Liver (tissue), 8 donors: ENCODE measurements at regions not wholly inside any gene's neighbourhood (a gene's known extent, or its start where the extent isn't known, plus 50 kb on each side); places are given as distances from the start of the nearest gene placed in this dataset.

Experiments
- DNase-seq: peaks from one replicate; pipeline ENCODE4 v3.0.0-alpha.2; 2017; ENCODE audit warnings: low spot score
- H3K27ac ChIP-seq, 2 donors: one replicate each; pipeline ENCODE4 v1.7.0; 2013; ENCODE audit warnings: inconsistent platforms in 2 of 2, low read length in 2 of 2, control low read depth in 1 of 2, low read depth in 1 of 2, mild to moderate bottlenecking in 1 of 2
- H3K27me3 ChIP-seq, 4 donors: one replicate each; pipeline versions ENCODE4 v1.6.1 to v1.7.0; 2013; ENCODE audit warnings: low read length in 3 of 4, inconsistent platforms in 1 of 4, mild to moderate bottlenecking in 1 of 4, moderate library complexity in 1 of 4; ENCODE audit not compliant: control insufficient read depth in 4 of 4, insufficient read depth in 4 of 4
- H3K36me3 ChIP-seq, 4 donors: one replicate each; pipeline versions ENCODE4 v1.6.1 to v1.7.0; 2013; ENCODE audit warnings: low read length in 3 of 4, mild to moderate bottlenecking in 3 of 4, low read depth in 1 of 4, moderate library complexity in 1 of 4; ENCODE audit not compliant: control insufficient read depth in 4 of 4, insufficient read depth in 3 of 4
- H3K4me1 ChIP-seq, 4 donors: one replicate each; pipeline versions ENCODE4 v1.6.1 to v1.7.0; 2013; ENCODE audit warnings: low read length in 3 of 4, mild to moderate bottlenecking in 3 of 4, moderate library complexity in 1 of 4; ENCODE audit not compliant: control insufficient read depth in 4 of 4, insufficient read depth in 4 of 4
- H3K4me3 ChIP-seq, 3 donors: one replicate each; pipeline versions ENCODE4 v1.6.1 to v1.7.0; 2013; ENCODE audit warnings: low read length in 3 of 3, control low read depth in 1 of 3, low read depth in 1 of 3, mild to moderate bottlenecking in 1 of 3
- H3K9ac ChIP-seq, 2 donors: one replicate each; pipeline ENCODE4 v1.7.0; 2013; ENCODE audit warnings: low read length in 2 of 2, mild to moderate bottlenecking in 2 of 2, moderate library complexity in 2 of 2, control low read depth in 1 of 2, low read depth in 1 of 2
- H3K9me3 ChIP-seq, 4 donors: one replicate each; pipeline versions ENCODE4 v1.6.1 to v1.7.0; 2013; ENCODE audit warnings: low read length in 3 of 4; ENCODE audit not compliant: control insufficient read depth in 4 of 4
- EGR1 ChIP-seq, 2 donors: IDR thresholded peaks; 2 replicates each; pipeline ENCODE4 v1.6.1; 2016 to 2018; ENCODE audit warnings: antibody characterized with exemption in 2 of 2, low read depth in 2 of 2
- FOXA1 ChIP-seq: IDR thresholded peaks from 2 replicates; pipeline ENCODE4 v1.6.1; 2016; ENCODE audit warnings: antibody characterized with exemption
- FOXA2 ChIP-seq: IDR thresholded peaks from 2 replicates; pipeline ENCODE4 v1.6.1; 2016; ENCODE audit warnings: antibody characterized with exemption
- GABPA ChIP-seq, 2 donors: IDR thresholded peaks in 1 of 2; conservative IDR thresholded peaks in 1 of 2; 2 replicates each; pipeline ENCODE4 v1.6.1; 2016; ENCODE audit warnings: antibody characterized with exemption in 2 of 2, mild to moderate bottlenecking in 1 of 2, moderate library complexity in 1 of 2
- HNF4A ChIP-seq, 2 donors: conservative IDR thresholded peaks; 2 replicates each; pipeline ENCODE4 v1.6.1; 2016; ENCODE audit warnings: antibody characterized with exemption in 2 of 2, mild to moderate bottlenecking in 2 of 2
- HNF4G ChIP-seq: IDR thresholded peaks from 2 replicates; pipeline ENCODE4 v1.6.1; 2016; ENCODE audit warnings: antibody characterized with exemption
- JUND ChIP-seq, 2 donors: IDR thresholded peaks; 2 replicates each; pipeline ENCODE4 v1.6.1; 2016; ENCODE audit warnings: antibody characterized with exemption in 2 of 2
- NR2F2 ChIP-seq: IDR thresholded peaks from 2 replicates; pipeline ENCODE4 v1.6.1; 2016; ENCODE audit warnings: antibody characterized with exemption
- RAD21 ChIP-seq, 2 donors: IDR thresholded peaks; 2 replicates each; pipeline ENCODE4 v1.6.1; 2016; ENCODE audit warnings: antibody characterized with exemption in 2 of 2, mild to moderate bottlenecking in 2 of 2
- RXRA ChIP-seq, 2 donors: IDR thresholded peaks; 2 replicates each; pipeline ENCODE4 v1.6.1; 2017 to 2018; ENCODE audit warnings: antibody characterized with exemption in 2 of 2, mild to moderate bottlenecking in 1 of 2
- SP1 ChIP-seq: IDR thresholded peaks from 2 replicates; pipeline ENCODE4 v1.6.1; 2018; ENCODE audit warnings: antibody characterized with exemption, mild to moderate bottlenecking
- TAF1 ChIP-seq: conservative IDR thresholded peaks from 2 replicates; pipeline ENCODE4 v1.6.1; 2016; ENCODE audit warnings: antibody characterized with exemption, mild to moderate bottlenecking
- YY1 ChIP-seq: IDR thresholded peaks from 2 replicates; pipeline ENCODE4 v1.6.1; 2016; ENCODE audit warnings: antibody characterized with exemption, mild to moderate bottlenecking
- WGBS: extraction: QIAGEN DNeasy Blood & Tissue Kit; methylation state at CpG from one replicate; pipeline ENCODE4 v1.1.7; 2013; 5-methylcytosine and 5-hydroxymethylcytosine counted together
- TF ChIP-seq, protein P1 (sequence below): IDR thresholded peaks from 2 replicates; pipeline ENCODE4 v1.6.1; 2016; ENCODE audit warnings: antibody characterized with exemption
- TF ChIP-seq, protein P2 (sequence below): IDR thresholded peaks from 2 replicates; pipeline ENCODE4 v1.6.1; 2016; ENCODE audit warnings: antibody characterized with exemption
- TF ChIP-seq, protein P3 (sequence below): fragments of 150-350 bp; IDR thresholded peaks from 2 replicates; pipeline ENCODE4 v1.5.1; 2017; ENCODE audit warnings: improper control_type of control experiment, low read depth, low read length; ENCODE audit not compliant: missing input control
- TF ChIP-seq, protein P4 (sequence below): IDR thresholded peaks from 2 replicates; pipeline ENCODE4 v1.6.1; 2016; ENCODE audit warnings: antibody characterized with exemption
- TF ChIP-seq, protein P5 (sequence below): IDR thresholded peaks from 2 replicates; pipeline ENCODE4 v1.6.1; 2016; ENCODE audit warnings: antibody characterized with exemption, mild to moderate bottlenecking
- donor health status: healthy.
- donor health status: healthy.
- donor health status: healthy.
- donor health status: healthy.
- donor health status: healthy.

DNA sequence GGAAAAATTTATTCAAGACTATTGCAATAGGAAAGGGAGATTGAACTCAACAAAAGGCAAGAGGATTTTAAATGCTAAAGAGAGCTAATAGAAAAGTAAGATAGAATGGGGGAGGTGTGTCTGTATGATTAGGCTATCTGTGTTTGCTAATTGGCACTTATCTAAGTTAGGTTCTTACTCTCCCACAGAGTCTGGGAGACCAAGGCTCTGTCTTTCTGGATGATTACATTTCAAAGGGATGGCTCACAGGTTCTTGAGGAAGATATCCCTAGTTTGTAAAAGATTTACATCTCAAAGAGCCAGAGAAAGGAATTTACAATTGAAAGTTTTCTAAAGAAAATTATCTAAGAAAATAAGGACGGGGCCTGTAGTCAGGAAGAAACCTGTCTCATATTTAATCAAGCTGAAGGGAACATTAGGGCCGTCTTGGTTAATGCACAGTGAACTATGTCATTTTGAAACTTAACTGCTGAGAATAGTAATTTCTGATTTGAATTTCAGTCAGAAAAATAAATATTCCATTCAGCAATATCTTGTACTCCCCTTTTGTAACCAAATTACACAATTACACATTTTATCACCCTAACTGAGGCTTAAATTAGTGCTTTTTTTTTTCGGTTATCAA, 75.8 kb downstream of the MAGEB10 start:
- TF ChIP-seq JUND (IDR thresholded peaks at IDR 0.05) (no peak), NR2F2 (no peak), SP1 (no peak), RAD21 (IDR thresholded peaks at IDR 0.05) (no peak), RXRA (IDR thresholded peaks at IDR 0.05) (no peak), GABPA (IDR thresholded peaks at IDR 0.05 in 1 of 2, conservative IDR thresholded peaks at IDR 0.05 in 1 of 2) (no peak), YY1 (no peak), FOXA1 (no peak), HNF4G (no peak), EGR1 (IDR thresholded peaks at IDR 0.05; ENCODE audit: low read depth in 2 of 2) (no peak), HNF4A (conservative IDR thresholded peaks at IDR 0.05) (no peak), TAF1 (no peak), FOXA2 (no peak)
- TF ChIP-seq, protein P1, sequence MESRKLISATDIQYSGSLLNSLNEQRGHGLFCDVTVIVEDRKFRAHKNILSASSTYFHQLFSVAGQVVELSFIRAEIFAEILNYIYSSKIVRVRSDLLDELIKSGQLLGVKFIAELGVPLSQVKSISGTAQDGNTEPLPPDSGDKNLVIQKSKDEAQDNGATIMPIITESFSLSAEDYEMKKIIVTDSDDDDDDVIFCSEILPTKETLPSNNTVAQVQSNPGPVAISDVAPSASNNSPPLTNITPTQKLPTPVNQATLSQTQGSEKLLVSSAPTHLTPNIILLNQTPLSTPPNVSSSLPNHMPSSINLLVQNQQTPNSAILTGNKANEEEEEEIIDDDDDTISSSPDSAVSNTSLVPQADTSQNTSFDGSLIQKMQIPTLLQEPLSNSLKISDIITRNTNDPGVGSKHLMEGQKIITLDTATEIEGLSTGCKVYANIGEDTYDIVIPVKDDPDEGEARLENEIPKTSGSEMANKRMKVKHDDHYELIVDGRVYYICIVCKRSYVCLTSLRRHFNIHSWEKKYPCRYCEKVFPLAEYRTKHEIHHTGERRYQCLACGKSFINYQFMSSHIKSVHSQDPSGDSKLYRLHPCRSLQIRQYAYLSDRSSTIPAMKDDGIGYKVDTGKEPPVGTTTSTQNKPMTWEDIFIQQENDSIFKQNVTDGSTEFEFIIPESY, result no peak
- TF ChIP-seq, protein P2, sequence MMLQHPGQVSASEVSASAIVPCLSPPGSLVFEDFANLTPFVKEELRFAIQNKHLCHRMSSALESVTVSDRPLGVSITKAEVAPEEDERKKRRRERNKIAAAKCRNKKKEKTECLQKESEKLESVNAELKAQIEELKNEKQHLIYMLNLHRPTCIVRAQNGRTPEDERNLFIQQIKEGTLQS, result no peak
- TF ChIP-seq, protein P3, sequence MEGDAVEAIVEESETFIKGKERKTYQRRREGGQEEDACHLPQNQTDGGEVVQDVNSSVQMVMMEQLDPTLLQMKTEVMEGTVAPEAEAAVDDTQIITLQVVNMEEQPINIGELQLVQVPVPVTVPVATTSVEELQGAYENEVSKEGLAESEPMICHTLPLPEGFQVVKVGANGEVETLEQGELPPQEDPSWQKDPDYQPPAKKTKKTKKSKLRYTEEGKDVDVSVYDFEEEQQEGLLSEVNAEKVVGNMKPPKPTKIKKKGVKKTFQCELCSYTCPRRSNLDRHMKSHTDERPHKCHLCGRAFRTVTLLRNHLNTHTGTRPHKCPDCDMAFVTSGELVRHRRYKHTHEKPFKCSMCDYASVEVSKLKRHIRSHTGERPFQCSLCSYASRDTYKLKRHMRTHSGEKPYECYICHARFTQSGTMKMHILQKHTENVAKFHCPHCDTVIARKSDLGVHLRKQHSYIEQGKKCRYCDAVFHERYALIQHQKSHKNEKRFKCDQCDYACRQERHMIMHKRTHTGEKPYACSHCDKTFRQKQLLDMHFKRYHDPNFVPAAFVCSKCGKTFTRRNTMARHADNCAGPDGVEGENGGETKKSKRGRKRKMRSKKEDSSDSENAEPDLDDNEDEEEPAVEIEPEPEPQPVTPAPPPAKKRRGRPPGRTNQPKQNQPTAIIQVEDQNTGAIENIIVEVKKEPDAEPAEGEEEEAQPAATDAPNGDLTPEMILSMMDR, result no peak
- TF ChIP-seq, protein P4, sequence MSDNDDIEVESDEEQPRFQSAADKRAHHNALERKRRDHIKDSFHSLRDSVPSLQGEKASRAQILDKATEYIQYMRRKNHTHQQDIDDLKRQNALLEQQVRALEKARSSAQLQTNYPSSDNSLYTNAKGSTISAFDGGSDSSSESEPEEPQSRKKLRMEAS, result no peak
- TF ChIP-seq, protein P5, sequence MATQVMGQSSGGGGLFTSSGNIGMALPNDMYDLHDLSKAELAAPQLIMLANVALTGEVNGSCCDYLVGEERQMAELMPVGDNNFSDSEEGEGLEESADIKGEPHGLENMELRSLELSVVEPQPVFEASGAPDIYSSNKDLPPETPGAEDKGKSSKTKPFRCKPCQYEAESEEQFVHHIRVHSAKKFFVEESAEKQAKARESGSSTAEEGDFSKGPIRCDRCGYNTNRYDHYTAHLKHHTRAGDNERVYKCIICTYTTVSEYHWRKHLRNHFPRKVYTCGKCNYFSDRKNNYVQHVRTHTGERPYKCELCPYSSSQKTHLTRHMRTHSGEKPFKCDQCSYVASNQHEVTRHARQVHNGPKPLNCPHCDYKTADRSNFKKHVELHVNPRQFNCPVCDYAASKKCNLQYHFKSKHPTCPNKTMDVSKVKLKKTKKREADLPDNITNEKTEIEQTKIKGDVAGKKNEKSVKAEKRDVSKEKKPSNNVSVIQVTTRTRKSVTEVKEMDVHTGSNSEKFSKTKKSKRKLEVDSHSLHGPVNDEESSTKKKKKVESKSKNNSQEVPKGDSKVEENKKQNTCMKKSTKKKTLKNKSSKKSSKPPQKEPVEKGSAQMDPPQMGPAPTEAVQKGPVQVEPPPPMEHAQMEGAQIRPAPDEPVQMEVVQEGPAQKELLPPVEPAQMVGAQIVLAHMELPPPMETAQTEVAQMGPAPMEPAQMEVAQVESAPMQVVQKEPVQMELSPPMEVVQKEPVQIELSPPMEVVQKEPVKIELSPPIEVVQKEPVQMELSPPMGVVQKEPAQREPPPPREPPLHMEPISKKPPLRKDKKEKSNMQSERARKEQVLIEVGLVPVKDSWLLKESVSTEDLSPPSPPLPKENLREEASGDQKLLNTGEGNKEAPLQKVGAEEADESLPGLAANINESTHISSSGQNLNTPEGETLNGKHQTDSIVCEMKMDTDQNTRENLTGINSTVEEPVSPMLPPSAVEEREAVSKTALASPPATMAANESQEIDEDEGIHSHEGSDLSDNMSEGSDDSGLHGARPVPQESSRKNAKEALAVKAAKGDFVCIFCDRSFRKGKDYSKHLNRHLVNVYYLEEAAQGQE, result no peak
- Histone ChIP-seq H3K27ac (no peak overlapping the region), H3K4me3 (no peak overlapping the region), H3K36me3 (no peaks in the 10 kb centered on the region), H3K27me3 (no peaks in the 10 kb centered on the region), H3K4me1 (no peaks in the 10 kb centered on the region), H3K9ac (no peak overlapping the region), H3K9me3 (no peaks in the 10 kb centered on the region)
- DNase-seq, result no peak
- WGBS, result 57% methylated on average over 3 of the region's 3 CpGs
